ENCODE measurements at regions not wholly inside any gene's neighbourhood (a gene's known extent, or its start where the extent isn't known, plus 50 kb on each side); places are given as distances from the start of the nearest gene placed in this dataset.
"Not testable (repeated sequence)": the region's sequence is repeated elsewhere in the genome, so short reads cannot be mapped to it uniquely, and the experiment has no call there.

DNA sequence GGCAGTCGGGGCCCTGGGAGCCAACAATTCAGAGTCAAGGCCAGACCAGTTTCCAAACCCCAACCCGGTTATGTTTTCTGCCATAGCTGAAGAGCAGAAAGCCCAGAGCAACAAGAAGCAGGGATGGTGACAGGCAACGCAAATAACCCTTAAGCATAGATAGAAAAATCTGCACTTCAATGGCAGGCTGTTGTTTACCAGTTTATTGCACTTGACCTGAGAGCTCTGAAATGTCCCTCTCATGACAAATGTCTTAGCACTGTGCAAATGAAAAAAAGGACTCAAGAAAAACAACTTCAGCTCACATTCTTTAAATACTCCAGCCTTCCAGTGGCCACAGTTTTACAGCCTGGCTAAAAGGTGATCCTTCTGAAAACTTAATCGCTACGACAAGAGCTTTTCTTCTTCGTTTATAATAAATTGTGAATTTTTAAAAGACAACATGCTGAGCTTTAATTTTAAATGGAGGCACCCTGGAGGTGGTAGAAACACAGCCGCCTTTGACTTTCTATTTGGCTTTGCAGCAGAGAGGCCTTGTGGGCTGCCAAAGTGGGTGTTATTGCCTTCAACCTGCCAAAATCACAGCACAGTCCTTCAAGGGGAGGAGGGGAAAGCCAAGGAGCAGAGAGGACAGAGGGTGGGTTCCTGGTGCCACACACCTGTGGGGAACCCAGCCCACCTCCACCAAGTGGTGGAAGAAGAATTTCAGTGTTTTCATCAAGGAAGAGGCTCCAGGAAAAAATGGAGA is 289.5 kb upstream of the CDYL start:
- DNase-seq: no peak

DNA sequence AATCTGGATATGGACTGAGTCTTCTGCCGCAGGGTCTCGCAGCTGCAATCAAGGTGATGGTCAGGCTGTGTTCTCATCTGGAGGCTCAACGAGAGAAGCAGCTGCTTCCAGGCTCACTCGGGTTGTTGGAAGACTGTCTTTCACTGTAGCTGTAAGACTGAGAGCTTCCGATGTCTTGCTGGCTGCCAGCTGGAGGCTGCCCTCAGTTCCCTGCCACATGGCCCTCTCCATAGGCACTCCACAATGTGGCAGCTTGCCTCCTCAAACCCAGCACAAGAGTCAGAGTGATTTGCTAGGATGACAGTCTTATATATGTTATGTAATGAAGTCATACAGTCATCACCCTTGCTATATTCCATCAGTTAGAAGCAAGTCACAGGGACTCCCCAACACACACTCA is 290.5 kb upstream of the CDYL start:
- DNase-seq: no peak

DNA sequence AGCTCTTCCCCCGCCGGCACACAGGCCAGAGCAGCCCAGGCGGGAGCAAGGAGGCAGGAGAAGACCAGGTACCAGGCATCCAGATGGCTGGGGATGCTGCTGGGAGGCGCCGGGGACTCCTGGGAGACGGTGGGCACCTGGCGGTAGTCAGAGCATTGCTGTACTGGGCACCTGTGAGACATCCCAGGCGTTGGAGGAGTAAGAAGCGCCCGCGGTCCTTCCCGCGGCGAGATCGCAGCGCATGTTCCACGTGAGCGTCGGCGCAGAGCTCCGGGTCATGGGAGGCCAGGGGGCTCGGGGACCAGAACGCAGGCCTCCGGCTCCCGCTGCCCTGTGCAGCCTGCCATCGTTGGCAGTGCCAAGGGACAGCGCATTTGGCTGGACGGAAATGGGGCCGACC is 293.7 kb upstream of the CDYL start:
- DNase-seq: no peak

DNA sequence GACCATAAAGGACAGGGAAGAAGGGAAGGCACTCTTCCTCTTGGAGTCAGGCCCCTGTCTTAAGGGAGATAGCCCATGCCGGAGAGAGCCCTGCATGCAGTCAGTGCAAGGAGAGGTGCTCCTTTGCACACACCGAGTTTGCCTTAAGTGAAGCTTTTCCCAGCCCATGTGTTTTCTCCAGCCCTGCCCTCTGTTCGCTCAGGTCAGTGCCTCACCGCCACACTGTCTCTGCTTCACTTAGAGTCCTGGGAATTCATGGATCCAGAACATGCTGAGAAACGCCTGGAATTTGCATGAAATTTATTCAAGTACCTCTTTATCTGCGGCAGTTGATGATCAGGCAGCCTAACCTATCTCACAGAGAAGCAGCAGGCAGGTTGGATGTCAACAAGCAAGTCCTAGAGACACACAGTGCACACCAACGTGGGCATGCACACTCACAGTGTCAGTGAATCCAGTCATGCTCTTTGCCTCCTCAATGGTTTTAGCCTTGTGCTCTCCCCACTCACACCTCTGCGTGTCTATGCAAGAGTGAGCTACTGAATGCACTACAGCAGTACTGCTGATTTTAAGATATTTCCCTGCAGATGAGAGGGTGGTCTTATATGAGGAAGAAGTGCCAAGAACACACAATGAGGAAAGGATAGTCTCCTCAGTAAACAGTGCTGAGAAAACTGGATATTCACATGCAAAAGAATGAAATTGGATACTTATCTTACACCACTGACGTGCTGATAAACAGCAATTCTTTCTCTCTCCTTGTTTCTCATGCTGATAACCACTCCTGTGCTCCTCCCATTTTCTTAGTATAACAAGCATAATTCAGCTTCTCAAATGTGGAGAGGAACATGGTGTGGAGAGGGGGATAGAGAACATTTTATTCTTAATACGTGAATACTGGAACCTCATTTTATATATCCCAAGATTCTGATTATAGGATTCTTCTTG is 295.1 kb upstream of the CDYL start:
- no peak for DNase-seq

DNA sequence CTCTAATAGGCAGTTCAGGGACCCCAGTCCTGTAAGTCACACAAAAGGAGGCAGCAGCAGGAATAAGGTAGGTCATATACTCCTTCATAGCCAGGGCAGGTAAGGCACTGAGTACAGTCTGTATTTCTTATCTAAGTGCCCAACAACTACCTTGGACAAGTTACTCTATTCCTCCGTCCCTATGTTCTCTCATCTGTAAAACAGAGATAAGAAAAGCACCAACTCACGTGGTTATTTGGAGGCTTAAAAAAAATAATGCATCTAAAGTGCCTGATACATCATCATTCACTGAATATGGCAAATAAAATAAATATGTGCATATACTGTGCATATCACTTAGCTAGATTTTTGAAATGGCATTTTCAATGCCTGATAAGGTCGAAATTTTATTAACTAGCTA is 298.1 kb upstream of the CDYL start:
- DNase-seq: no peak

DNA sequence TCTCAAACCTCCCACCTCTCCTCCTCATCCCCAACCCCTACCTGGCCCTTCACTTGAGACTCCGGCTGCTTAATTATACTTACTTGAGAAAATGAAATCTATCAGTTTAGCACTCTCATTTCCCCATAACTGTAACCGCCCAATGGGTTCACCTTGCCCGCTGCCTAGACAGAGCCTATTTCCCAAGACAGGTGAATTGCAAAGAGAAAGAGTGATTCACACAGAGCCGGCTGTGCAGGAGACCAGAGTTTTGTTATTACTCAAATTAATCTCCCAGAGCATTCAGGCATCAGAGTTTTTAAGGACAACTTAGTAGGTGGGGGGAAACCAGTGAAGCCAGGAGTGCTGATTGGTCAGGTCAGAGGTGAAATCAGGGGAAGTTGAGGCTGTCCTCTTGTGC is 301.4 kb upstream of the CDYL start:
- no peak for DNase-seq

DNA sequence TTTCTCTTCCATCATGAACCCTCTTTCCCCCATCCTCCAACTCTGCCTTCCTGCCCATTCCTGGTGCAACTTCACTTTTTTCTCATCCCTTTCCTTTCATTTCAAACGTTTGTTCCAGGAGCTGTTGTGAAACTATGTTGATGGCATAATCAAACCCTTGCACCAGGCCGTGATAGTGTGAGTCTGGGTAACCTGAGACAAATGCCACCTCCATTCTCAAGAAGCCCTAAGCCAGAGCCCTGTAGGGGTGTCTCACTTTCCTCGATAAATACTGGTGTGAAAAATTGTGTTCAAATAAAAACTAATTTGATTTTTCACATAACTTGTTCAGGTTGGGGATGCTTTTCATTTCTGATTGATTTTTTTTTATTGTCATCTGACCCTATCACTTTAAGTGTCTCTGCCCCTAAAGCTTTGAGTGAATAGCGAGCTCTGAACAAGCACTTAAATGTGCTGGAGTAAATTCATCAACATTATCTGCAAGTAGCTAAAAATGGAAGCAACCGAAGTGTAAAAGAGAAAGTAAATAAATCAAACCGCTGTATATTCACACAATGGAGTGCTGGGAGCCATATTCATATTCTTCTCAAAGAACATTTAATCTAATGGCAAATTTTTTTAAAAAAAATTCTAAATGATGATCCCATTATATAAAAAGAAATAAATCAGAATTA is 303.1 kb upstream of the CDYL start:
- no peak for DNase-seq

DNA sequence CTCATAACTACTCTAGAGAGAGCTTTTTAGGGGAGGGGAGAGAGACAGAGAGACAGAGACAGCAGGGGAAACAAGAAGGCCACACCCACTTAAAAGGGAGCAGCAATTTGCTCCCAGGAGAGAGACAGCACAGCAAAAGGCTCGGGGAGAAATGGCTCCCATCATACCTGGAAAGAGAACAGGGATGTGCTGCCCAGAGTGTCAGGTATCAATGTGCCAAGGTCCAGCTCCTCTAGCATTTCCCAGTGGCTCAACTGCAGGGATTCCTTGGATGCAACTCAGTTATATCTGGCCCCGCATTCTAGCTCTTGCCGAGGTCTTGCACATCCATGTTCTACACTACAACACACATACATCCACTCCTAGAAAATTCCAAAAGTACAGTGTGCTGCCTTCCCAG is 304.0 kb upstream of the CDYL start:
- no peak for DNase-seq

DNA sequence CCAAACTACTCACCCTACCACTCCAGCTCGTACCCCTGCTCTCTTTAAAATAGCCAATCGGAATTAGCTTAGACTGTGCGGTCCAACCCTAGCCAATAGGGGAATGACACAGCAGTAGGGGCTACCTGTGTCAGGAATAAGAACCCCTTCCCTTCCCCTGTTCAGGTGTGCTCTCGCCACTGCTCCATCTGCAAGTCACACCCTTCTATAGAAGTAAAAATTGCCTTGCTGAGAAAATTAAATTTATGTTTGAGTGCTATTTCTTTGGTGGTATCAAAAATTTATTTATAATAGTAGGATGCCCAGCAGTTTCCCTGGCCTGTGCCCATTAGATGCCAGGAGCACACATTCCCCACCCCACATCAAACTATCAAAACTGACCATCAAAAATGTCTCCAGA is 304.7 kb upstream of the CDYL start:
- not testable (repeated sequence) for DNase-seq

DNA sequence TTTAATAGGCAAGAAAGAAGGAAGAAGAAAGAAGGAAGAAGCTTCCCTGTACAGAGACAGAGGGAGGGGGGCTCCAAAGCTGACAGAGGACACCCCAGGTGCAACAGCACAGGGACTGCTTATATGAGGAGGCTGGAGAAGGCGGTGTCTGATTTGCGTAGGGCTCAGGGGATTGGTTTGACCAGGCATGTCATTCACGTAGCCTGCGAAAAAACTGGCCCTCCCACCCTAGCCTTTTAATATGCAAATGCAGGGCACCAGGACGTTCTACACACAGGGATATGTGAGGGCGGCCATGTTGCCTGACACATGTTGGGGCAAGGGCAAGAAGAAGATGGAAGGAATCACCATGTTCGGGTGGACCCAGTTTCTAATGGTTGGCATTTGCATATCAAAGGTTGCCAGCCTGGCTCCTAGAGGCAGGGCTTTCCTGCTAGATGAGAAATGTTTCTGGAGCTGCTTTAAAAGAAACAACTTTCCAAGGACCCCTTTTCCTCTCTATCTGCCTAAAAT is 305.4 kb upstream of the CDYL start:
- no peak for DNase-seq

DNA sequence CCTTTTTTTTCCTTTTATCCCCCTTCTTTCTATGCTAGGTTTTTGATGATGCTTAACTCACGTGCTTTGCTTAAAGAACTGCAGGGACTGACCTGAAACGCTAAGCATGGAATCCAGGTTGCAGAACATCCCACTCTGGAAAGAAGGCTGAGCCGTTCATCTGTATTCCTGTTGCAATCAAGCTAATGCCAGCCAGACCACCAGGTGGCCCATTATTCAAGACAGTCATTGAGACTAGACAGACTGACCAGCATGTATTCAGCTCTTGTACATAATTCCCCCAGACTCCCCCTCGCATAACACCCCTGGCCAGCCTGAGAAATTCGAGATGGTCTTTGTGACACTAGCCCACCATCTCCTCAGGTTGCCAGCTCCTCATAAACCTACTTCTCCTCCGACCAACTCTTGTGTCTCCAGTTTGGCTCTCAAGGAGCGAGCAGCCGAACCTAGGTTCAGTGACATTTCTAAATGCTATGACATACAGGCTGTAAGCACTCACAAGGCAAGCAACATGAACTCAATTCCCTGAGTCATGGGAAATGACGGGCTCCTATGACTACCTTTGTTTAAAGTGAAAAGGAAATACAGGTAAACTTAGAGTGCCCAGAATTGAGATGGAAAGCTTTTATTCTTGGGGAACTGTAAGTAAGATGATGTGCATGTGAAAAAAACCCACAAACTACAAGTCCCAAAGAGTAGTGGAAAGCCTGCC is 309.3 kb upstream of the CDYL start:
- DNase-seq: no peak

DNA sequence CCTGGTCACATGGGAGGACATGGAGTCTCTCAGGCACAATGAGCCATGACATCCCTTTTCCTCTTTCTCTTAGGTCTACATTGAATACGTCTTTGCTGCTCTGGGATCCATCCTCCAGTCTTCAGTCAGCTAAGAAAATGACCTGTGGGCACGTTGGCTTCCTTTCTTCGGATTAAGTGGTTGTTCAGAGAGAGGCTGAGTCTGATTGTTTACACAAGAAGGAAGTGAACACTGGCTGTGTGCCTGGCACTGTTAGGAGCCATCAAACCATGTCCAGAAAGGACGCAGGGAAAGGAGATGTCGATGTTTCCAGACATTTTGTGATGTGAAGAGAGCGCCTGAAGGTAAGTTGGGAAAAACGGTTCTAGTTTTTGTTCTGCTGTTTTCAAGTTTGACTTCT is 309.9 kb upstream of the CDYL start:
- no peak for DNase-seq

DNA sequence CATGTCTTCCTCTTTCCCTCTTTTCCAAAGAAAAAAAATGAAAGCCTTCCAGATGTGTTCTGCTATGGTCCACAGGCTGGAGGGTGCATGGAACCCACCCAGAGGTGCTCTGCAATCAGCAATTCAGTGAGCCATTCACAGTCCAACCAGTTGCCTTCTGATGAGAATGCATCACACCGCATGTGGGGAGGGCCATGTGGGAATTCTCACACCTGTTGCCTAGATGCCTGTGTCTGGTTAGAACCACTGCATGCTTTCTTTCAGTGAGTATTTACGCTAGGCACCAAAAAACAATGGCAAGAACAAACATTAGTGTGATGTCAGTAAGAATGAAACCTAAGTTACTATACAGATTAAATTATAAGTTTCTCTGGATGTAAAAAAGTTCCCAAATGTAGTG is 311.6 kb upstream of the CDYL start:
- no peak for DNase-seq

DNA sequence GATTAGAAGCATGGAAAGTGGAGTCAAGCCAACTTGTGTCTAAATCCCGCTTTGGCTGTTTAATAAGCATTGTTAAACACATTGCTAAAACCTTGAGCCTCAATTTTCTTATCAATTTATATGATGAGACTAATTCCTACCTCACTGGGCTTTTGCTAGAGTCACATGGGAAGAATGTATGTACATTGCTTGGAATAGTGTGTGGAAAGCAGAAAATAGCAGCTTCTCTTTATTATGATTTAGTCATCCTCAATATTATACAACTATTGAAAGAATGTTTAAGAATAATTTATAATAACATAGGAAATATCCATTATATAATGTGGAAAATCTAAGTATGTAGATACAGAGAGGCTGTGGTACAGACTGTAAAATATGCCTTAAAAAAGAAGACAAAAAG is 313.0 kb upstream of the CDYL start:
- DNase-seq: no peak

DNA sequence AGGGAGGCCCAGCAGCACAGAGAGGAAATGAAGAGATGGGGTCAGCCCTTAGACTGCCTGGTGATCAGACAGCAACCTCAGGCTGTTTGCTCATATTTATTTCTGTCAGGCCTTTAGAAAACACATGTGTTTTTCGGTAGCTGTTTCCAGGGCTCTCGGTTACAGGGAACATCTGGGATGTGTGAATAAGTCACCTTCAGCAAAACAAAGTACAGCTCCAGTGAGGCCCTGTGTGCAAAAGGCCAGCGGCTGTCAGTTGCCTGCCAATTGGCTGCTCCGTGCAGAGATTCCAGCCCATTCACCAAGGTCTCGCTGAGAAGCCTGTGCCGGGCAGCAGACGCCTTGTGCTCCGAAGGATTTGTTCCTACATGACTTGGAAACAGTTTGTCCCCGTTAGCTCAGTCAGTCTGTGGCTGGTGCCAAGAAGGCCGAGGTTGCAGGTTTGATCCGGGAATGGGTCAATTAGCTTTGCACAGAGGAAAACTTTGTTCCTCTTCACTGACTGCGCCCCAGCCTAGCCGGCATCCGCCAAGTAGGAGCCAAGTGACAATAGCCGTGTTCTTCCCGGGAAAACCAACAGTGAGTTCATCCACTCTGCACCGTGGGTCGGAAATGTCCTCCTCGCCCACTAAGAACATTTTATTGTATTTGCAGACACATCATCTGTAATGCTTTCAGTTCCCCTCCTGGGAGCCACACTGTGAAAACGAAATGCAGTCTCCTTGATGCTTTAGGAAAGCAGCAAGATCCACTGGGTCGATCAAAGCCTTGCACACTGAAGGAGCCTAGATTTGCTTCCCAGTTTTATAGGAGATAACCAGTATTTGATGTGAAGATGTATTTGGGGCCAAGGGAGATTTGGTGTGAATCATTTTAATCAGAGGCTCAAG is 315.4 kb upstream of the CDYL start:
- no peak for DNase-seq

DNA sequence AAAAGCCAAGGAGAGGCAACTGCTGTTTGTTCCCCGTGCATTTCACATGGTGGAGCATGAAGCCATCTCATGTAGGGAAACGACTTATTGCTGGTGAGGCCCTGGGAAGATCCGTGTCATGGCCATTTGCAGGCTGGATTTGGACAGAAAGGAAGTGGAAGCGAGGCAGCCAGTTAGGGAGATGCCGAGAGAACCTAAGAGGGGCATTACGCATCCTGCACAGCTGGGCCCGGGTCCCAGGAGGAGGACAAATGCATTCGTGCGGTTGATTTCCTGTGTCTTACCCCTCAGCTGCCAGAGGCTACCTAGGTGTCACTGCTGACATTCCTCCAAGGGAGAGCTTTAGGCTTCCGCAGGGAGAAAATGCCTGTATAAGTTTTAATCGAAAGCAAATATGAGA is 316.2 kb upstream of the CDYL start:
- no peak for DNase-seq

DNA sequence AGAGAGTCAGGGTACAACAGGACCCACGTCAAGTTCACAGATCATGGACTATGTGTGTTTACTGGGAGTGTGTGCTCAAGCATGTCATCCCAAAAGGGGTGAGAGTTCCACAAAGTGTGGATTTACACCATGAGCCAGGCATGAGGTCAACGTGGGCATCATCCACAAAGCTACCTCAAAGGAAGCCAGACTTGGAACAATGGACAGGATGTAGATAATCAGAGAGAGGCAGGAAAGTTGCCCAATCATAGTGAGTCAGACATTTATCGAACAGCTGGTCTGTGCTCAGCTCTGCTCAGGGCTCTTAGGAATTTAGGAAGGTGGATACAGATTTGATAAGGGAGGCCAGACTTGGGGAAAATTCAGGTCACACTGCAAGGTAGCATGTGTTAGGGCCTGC is 317.2 kb upstream of the CDYL start:
- DNase-seq: no peak

DNA sequence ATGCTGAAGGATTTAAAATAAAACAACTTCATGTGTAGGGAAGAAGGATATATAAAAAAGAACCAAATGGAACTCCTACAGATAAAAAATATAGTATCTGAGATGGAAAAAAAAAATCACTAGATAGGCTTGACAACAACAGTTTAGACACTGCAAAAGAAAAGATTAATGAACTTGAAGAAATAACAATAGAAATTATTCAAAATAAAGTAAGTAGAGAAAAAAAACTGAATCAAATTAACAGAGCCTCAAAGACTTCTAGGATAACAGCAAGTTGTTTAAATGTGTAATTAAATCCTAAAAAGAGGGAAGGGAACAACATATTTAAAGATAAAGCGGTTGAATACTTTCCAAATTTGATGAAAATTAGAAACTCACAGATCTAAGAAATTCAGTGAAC is 316.3 kb upstream of the ECI2 start:
- no peak for DNase-seq

DNA sequence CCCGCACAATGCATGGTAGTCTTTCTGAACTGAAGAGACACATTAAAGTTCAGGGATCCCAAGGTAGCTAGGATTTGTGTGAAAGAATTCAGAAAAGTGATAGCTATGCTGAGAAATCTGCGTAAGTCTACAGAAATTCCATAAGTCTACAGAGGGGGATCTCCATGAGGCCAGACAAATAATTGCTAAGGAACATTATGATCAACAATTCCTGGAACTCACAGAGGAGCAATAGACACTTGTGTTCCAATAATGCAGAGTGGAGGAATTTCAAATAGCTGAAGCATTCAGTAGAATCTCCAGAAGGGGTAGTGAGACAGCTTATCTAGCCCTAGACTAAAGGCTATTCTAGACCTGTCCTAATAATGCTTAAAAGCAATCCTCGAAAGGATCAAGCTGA is 315.7 kb upstream of the ECI2 start:
- DNase-seq: no peak

DNA sequence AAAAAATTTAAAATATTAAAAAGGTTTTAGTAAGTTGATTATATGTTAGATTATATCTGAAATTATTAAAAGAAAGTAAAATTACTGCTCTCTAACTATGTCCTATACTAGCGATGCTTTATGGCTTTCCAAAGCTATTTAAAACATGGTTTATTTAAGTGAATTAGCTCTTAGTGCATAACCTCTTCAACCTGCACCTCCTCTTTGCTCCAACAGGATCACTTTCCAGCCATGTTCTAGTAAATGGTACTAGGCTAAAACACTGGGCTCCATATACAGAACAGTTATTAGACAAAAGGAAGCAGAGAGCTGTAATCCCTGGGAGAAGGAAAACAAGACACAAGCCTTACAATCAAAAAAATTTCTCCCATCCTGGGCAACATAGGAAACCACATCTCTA is 314.9 kb upstream of the ECI2 start:
- no peak for DNase-seq

DNA sequence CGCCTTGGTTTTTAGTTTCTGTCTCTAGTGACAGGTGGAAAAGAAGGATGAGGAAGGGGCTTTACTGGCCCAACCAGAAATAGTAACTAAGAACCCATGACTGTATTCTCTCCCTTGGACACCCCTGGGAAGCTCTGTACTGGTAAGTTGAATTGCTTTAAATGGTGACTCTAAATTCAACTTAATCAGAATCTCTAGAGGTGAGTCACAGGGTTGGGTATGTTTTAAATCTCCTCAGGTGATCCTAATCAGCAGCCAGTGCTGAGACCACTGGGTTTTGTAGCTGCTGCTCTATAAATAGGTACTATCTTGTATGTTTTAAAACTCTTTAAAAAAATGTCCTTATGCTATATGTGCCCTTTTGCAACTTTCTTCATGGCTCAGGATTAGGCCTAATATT is 314.0 kb upstream of the ECI2 start:
- DNase-seq: no peak

DNA sequence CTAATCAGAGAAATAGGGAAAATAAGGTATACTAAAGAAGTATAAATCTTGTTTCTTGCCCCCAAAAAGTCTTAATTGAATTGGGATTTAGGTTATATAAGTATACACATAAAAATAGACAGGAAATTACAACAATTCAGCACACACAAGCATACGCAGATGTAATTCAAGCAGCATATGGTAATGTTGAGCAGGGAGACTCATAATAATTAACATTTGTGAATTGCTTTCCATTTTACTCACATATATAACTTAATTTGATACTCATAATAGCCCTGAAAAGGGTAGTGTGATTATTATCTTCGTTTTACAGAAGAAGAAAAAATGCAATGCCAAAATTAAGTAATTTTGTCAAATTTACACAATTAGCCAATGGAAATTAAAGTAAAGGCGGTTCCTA is 313.5 kb upstream of the ECI2 start:
- DNase-seq: no peak
